ENCODE measurements at regions not wholly inside any gene's neighbourhood (a gene's known extent, or its start where the extent isn't known, plus 50 kb on each side); places are given as distances from the start of the nearest gene placed in this dataset.

GRCh38 chr2:217305882-217306281 lies 446.0 kb upstream of the TNP1 start:
- Histone ChIP-seq H3K9me3 (no peaks in the 10 kb centered on the region), H3K4me3 (ENCODE audit: low read depth in 1 of 2, low read length in 1 of 2) (no peak overlapping the region), H3K27ac (no peak overlapping the region), H3K4me1 (ENCODE audit: control insufficient read depth in 1 of 2, insufficient read depth in 1 of 2, low read depth in 1 of 2, low read length in 1 of 2) (no peaks in the 10 kb centered on the region), H3K36me3 (no peaks in the 10 kb centered on the region), H3K27me3 (peaks cover 11% of the 10 kb centered on the region)
- no peak for TF ChIP-seq CTCF (IDR thresholded peaks at IDR 0.05)

GRCh38 chr2:217304582-217304981 lies 444.7 kb upstream of the TNP1 start:
- Histone ChIP-seq H3K4me1 (ENCODE audit: control insufficient read depth in 1 of 2, insufficient read depth in 1 of 2, low read depth in 1 of 2, low read length in 1 of 2) (no peaks in the 10 kb centered on the region), H3K27ac (no peak overlapping the region), H3K4me3 (ENCODE audit: low read depth in 1 of 2, low read length in 1 of 2) (no peak overlapping the region), H3K9me3 (no peaks in the 10 kb centered on the region), H3K36me3 (no peaks in the 10 kb centered on the region), H3K27me3 (peaks cover 11% of the 10 kb centered on the region)
- TF ChIP-seq CTCF (IDR thresholded peaks at IDR 0.05): no peak

- TF ChIP-seq CTCF (IDR thresholded peaks at IDR 0.05): no peak
- no peaks in the 10 kb centered on the region for H3K4me1 ChIP-seq (ENCODE audit: control insufficient read depth in 1 of 2, insufficient read depth in 1 of 2, low read depth in 1 of 2, low read length in 1 of 2)
- no peak overlapping the region for H3K4me3 ChIP-seq (ENCODE audit: low read depth in 1 of 2, low read length in 1 of 2)
- H3K36me3 ChIP-seq: no peaks in the 10 kb centered on the region
- no peak overlapping the region for H3K27ac ChIP-seq
- peaks cover 11% of the 10 kb centered on the region for H3K27me3 ChIP-seq
- H3K9me3 ChIP-seq: no peaks in the 10 kb centered on the region
Measured at GRCh38 chr2:217302856-217303255, 443.0 kb upstream of the TNP1 start.

GRCh38 chr2:217301142-217301925 lies 441.5 kb upstream of the TNP1 start:
- H3K9me3 ChIP-seq: no peaks in the 10 kb centered on the region
- no peak overlapping the region for H3K4me3 ChIP-seq (ENCODE audit: low read depth in 1 of 2, low read length in 1 of 2)
- peaks cover 11% of the 10 kb centered on the region for H3K27me3 ChIP-seq
- H3K36me3 ChIP-seq: no peaks in the 10 kb centered on the region
- H3K27ac ChIP-seq: no peak overlapping the region
- H3K4me1 ChIP-seq (ENCODE audit: control insufficient read depth in 1 of 2, insufficient read depth in 1 of 2, low read depth in 1 of 2, low read length in 1 of 2): no peaks in the 10 kb centered on the region
- no peak for TF ChIP-seq CTCF (IDR thresholded peaks at IDR 0.05)

- no peaks in the 10 kb centered on the region for H3K4me1 ChIP-seq (ENCODE audit: control insufficient read depth in 1 of 2, insufficient read depth in 1 of 2, low read depth in 1 of 2, low read length in 1 of 2)
- no peaks in the 10 kb centered on the region for H3K9me3 ChIP-seq
- H3K27ac ChIP-seq: no peak overlapping the region
- no peak overlapping the region for H3K4me3 ChIP-seq (ENCODE audit: low read depth in 1 of 2, low read length in 1 of 2)
- no peaks in the 10 kb centered on the region for H3K36me3 ChIP-seq
- H3K27me3 ChIP-seq: peaks cover 6% of the 10 kb centered on the region
- TF ChIP-seq CTCF (IDR thresholded peaks at IDR 0.05): no peak
Measured at GRCh38 chr2:217299590-217299989, 439.7 kb upstream of the TNP1 start.

Data from neutrophil (primary cell).